H1 (cell line): ENCODE measurements at regions not wholly inside any gene's neighbourhood (a gene's known extent, or its start where the extent isn't known, plus 50 kb on each side); places are given as distances from the start of the nearest gene placed in this dataset.

Experiments
- CBX5 ChIP-seq: fragments of 300-800, 300-1000 bp; sonication (generic); IDR thresholded peaks from 2 replicates; pipeline ENCODE4 v1.7.1; 2016; ENCODE audit warnings: antibody characterized with exemption, low read length, low read depth
- KDM5A ChIP-seq: fragments of 200-600 bp; IDR thresholded peaks from 2 replicates; pipeline ENCODE4 v1.7.1; 2012; ENCODE audit warnings: mild to moderate bottlenecking, low read length, inconsistent platforms, mixed read lengths
- RFX5 ChIP-seq: IDR thresholded peaks from 2 replicates; pipeline ENCODE4 v1.6.1; 2011; ENCODE audit warnings: low read depth, low read length, improper control_type of control experiment, borderline replicate concordance
- RXRA ChIP-seq: IDR thresholded peaks from 2 replicates; pipeline ENCODE4 v1.6.1; 2011; ENCODE audit warnings: low read depth, mild to moderate bottlenecking, low read length, moderate library complexity; ENCODE audit not compliant: insufficient read depth
- SAP30 ChIP-seq: fragments of 300-600 bp; sonication (generic); IDR thresholded peaks from 2 replicates; pipeline ENCODE4 v1.7.1; 2012; ENCODE audit warnings: low read length, moderate library complexity, mild to moderate bottlenecking, inconsistent platforms; ENCODE audit not compliant: insufficient read depth, insufficient replicate concordance
- SIX5 ChIP-seq: IDR thresholded peaks from 2 replicates; pipeline ENCODE4 v1.6.1; 2011; ENCODE audit warnings: mild to moderate bottlenecking, low read depth, low read length
- YY1 ChIP-seq: IDR thresholded peaks from 2 replicates; pipeline ENCODE4 v1.6.1; 2011; ENCODE audit warnings: low read depth, mild to moderate bottlenecking, low read length

DNA sequence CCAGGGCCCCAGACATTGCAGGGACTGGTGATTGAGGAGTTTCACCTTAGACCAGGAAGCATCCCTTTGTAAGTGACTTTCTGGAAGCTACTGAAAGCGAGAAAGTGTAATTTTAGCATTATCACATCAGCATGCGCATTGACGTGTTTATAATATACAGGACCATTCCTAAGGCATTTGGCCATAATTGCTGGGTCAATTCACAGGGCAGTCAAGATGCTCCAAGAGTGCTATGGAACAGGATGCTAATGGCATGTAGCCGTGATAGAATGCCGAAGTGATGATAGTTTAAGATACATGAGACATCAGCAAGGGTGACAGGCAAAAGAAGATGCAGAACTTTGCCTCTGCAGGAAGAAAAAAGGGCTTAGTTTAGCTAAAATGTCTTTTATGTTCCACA is 347.6 kb upstream of the NBEA start (continued):
- TF ChIP-seq RXRA (no peak), SIX5 (no peak), RFX5 (no peak), SAP30 (no peak), CBX5 (no peak), KDM5A (no peak), YY1 (no peak)
